RPMI7951 (cell line): ENCODE measurements at regions not wholly inside any gene's neighbourhood (a gene's known extent, or its start where the extent isn't known, plus 50 kb on each side); places are given as distances from the start of the nearest gene placed in this dataset.

Source experiments
- DNase-seq: peaks from one replicate; pipeline ENCODE4 v3.0.0-alpha.2; 2012; ENCODE audit warnings: low read depth

DNA sequence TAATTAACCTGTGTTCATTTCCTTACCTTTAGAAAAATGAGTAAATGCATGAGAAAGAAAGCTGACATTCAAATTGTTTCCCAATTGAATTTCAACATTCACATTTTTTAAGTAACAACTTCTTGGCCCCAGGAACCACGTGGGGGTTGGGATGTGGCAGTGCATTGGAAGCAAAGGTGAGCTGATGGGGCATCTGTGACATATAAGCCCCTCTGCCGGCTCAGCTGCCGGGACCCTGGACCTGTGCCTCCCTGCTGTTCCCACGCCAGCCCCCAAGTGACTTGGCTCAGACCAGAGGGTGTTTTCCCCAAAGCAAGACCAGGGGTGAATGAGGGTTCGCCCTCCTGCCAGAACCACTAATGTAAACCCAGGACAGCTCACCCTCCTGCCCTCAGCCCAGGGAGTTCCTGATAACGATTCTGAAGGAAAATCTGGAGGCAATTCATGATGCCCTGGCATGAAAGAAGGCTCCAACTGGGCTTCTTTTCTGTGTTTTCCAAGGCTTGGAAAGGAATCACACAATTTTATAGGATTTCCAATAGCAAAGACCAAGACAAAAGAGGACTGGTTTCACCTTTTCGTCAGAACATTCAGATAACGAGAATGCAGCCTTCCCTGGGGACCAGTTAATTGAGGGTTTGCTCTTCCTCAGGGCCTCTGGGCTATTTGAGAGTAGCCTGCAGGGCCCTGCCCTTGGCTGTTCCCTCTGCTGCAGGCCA is 193.2 kb upstream of the TWIST2 start:
- DNase-seq = no peak

DNA sequence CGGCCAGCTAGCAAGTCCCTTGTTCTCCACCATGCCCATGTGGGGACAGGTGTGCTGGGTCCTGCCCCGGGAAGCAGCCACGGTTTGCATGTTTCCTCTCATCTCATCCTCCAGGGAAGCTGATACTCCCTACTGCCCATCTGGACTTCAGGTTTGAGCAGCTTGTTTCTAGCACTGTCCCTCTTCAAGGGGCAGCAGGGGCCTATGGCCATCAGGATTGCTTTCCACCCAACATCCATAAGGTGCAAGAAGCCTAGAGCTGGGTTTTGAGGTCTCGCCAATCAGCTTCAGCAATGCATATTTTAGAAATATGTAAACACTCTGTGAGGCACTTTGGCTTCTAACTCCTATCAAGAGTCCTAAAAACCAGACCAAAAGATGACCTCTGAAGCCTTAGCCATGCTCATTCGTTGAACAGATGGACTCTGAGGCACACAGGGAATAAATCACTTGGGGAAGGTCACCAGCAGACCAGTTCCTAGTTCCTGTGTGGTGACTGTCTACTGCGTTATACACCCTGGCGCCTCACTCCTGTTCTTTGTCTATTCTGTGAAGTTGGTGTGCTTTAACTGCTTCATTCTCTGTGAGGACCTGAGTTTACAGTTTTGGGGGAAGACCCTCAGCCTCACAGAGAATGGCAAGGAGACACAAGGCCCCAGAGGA is 192.6 kb upstream of the TWIST2 start:
- no peak for DNase-seq

DNA sequence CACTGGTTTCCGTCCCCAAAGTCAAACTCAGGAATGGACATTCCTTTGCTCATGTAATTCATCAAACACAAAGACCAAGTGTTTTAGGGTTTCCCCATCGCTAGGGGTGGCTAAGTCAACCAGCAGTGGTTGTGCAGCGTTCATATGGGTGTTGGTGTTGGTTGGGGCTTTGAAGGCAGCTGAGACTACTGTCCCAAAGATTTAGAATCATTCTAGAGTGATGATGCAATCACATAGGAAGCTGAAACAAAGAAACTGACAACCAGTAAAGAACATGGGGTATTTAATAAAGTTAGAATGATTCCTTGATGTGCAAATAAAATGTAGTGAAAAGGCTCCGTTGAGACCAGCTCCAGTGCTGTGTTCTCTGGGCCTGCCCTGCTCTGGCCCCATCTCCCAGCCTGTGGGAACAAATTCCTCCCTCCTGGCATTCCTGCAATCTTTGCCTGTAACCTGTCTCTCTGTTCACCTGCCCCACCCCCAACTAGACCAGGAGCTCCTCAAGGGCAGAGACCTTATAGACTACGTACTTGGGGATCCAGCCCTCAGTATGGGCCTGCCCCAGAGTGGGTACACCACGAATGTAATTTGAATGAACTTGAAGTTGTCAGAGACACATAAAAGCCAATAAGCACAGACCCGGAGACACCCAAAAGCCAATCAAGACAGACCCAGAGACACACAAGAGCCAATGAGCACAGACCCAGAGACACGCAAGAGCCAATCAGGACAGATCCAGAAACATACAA is 191.7 kb upstream of the TWIST2 start:
- no peak for DNase-seq

DNA sequence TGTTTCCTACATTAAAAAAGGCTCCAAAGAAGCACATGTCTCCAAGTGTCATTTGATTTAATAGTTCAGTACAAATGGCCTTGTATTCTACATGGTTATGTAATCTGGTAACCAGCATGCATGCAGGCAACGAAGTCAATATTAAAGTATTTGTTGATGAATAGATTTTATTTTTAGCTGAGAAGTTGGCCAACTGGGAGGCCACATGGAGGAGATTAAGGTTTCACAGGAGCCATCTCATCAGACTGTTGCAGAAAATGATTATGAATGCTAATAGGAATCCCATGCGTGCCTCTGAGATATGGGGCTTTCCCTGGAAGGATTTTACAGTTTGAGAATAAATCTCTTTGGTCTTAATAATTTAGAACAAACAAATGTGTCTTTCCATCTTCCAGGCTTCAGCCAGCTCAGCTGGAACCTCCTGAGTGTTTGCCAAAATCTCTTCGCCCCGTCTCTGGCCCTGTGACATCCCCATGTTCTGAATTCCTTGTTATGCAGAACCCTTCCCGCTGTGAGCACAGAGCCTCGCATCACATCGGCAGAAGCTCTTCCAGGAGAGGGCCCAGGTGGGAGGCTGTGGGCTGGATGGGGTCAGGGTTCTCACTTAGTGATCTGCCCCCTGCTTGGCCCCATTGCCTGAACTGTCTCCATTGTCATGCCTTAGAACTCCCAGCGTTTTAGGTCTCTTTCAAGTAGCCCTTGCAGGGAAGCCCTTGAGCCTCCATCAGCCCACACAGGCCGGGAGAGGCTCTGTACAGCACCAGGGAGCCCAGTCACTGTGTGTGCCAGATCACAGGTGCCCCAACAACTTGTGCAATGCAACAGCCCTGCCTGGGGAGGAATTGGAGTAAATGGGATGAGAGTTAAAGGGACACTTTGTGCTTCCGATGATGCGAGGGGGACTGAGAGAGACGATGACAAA is 190.5 kb upstream of the TWIST2 start:
- no peak for DNase-seq

DNA sequence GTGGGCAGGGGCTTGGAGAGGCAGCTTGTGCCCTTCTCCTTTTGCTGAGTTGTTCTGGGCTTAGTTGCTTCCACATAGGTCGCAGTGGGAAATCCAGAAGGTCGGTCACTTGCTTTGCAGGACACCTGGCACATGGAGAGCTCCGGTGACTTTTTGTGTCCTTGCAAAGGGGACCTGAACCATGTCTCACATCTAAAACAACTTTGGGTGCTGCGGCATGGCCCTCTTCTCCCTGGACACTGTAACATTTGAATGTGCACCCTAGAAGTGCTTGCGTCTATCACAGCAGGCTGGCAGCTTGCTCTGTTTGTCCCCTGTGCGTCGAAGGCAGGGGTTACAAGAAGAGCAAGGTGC is 189.9 kb upstream of the TWIST2 start:
- DNase-seq = no peak

DNA sequence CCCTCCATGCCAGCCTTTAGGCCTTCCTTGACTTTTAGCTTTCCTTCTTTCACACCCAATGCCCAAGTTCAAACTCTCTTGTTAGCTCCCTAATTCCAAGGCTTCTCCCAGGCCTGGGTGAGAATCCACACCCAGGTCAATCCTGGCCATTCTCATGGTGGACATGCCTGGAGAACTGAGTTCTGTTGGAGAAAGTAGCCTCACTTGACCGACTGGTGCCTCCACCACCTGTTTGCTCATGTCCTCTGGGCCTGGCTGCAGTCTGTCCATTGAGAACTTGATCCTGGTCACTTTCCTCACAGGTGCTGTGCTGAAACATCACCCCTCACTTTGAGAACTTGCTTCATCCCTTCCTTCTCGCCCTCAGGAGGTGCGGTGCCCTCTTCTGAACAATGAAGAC is 189.1 kb upstream of the TWIST2 start:
- DNase-seq = no peak

DNA sequence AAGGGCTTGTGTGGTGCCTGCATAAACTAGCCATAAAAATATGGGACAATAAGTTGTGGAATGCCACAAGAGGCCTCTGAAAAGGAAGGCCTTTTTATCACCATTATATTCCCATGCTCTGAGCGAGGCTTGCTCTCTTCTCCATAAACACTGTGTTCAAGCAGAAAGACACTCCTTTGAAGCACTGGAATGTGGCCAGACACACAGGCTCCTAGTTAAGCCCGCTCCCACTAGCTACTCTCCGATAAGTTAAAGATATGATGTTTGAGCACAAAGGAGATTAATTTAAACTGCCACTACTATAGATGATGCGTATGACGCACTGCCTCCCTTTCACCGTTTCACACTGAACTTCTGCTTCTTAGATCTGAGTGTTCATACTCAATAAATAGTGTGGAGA is 188.7 kb upstream of the TWIST2 start:
- no peak for DNase-seq

DNA sequence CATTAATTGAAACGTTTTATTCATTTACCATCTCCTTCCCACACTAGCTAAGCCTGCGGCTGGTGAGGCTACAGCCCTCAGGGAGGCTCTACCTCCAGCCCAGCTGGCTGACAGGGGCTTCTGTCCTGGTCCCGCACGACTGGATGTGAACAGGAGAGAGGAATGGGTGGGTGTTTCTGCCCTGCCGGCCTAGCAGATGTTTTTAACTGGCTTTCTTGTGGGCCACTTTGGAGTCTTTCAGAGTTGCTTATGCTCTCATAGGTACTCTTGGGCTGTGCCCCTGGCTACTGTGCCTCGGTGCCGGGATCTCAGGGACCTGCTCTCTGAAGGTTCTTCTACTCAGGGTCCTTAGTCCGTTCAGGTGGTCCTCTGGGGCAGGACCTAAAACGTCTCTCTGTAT is 184.3 kb upstream of the TWIST2 start:
- no peak for DNase-seq

DNA sequence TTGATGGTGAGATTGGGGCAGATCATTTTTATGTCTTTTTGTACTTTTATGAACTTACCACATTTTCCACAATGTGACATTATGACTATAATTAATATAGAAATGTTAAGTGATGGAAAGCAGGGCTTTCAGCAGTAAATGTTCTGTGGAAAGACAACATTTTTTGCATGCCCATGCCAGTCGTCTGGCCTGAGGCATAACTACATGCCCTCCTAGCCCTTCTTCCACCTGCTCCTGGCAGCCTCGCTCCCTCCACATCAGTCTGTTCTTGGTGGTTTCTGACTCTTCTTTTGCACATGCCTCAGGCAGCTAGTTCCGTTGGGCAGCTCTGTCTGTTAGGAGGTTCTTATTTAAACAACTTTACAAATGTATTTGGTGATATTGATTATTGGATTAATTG is 182.0 kb upstream of the TWIST2 start:
- DNase-seq = no peak

DNA sequence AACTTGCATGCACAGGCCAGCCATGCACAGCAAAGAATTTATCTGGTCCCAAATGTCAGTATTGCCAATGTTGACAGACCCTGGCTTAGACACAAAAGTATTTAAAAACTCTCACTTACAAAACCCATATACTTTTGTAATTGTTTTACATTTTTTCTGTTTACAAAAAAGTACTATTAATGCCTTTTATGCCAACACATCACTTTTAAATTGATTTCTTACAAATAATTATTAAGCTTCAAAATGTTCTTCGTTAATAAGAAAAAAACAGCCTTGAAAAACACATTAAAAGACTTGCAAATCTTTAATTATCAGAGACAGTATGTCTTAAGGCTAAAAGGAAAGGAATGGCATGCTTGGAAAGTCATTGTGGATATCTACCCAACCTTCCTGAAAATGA is 181.3 kb upstream of the TWIST2 start:
- no peak for DNase-seq

DNA sequence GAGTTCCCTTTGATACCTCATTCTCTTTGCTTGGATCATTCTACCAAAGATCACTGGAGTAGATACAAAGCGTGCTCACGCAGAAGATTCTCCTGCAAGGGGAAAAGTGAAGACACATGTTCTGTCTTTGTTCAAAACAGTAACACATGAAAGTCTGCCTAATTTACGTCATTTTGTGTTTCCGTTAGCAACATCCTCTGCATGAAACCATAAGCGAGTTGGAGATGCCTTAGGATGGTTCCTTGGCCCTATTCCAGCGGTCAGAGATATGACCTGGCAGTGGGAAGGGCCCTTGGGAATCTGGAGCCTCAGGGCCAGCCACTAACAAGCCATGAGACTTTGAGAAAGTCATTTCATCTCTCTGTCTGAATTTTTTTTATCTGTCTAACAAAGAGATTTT is 180.9 kb upstream of the TWIST2 start:
- DNase-seq = peak; percentile 95

DNA sequence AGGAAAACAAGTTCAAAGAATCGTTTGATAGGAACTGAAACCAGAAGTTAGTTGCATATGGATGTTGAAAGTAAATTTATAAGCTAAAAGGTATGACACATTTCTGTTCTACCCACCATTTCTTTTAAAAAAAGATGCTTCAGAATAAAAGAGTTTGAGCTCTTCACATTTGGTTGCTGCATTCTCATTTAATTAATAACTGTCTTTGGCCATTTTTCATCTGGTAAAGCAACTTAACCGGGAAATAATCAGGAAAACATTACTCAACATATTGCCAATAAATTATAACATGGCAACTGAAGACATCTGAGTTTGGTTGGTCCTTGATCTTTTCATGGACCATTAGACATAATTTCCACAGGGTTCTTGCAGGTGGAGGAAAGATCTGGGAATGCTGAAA is 180.2 kb upstream of the TWIST2 start:
- no peak for DNase-seq

DNA sequence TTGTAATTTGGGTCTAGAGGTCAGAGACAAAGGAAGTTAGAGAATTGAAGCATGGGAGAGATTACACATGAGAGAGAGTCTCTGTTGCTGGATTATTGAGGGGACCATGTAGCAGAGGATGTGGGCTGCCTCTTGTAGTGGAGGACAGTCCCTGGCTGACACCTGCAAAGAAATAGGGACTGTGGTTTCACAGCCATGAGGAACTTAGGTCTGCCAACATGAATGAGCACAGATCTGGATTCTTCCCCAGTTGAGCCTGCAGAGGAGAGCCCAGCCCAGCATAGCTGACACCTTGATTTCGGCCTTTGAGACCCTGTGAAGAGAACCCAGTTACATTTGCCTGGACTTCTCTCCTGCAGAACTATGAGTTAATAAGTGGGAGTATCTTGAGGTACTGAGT is 179.5 kb upstream of the TWIST2 start:
- DNase-seq = no peak

DNA sequence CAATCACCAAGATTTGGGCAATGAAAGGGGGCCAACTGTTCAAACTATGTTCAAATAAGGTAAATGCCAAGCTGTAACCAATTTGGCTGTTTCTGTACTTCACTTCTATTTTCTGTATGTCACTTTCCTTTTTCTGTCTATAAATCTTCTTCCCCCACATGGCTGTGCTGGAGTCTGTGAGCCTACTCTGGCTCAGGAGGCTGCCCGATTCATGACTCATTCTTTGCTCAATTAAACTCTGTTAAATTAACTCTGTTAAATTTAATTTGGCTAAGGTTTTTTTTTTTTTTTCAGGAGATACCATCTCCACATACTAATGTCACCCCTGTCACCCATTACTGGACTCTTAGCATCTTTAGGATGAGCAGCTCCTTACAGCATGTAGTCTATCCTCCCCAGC is 178.8 kb upstream of the TWIST2 start:
- DNase-seq = peak; percentile 56

DNA sequence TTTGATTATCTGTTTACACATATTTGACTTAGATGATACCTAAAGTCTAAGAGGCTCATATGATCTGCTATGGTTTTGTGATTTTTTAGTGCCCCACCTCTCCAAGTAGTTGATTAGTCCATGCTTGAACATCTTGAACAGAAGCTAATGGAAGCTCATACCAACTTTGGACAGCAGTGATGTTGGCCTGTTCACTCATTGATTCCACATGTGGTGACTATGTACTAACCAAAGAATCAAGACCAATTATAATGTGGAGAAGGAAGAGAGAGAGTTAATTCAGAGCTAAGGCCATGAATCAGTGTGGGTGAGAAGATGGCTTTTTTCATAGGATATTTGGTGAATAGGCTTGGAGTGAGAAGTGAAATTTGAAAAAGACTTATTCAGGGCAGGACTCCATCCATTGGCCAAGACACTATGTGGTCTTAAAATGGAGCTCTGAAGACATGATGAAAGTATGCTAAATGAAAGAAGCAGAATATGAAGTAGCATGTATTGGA is 178.3 kb upstream of the TWIST2 start:
- no peak for DNase-seq

DNA sequence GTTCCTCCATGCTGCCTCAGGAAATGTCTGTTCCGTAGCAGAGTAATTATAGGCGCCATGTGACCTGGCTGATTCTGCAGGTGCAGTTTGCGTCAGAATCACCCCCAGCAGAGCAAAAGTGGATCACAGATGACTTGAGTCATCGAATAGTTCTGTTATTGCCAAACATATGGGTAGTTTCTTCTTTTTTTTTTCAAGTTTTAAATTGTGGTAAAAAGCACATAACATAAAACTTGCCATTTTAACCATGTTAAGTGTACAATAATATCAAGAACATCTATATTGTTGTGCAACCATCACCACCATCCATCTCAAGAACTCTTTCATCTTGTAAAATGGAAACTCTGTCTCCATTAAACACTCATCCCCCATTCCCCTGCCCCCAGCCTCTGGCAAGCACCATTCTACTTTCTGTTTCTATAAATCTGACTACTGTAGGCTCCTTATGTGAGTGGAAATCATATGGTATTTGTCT is 177.7 kb upstream of the TWIST2 start:
- peak; percentile 58 for DNase-seq

DNA sequence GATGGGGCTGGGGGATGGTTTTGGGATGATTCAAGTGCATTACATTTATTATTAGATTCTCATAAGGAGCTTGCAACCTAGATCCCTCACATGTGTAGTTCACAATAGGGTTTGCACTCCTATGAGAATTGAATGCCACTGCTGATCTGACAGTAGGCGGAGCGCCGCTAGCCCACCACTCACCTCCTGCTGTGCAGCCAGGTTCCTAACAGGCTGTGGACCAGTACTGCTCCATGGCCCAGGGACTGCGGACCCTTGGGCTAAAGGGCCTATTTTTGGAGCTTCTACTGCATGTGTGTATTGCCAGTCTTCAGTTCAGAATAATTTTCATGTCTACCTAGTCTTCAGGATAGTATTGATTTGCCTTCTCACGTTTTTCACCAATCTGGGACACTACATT is 165.3 kb upstream of the TWIST2 start:
- no peak for DNase-seq

DNA sequence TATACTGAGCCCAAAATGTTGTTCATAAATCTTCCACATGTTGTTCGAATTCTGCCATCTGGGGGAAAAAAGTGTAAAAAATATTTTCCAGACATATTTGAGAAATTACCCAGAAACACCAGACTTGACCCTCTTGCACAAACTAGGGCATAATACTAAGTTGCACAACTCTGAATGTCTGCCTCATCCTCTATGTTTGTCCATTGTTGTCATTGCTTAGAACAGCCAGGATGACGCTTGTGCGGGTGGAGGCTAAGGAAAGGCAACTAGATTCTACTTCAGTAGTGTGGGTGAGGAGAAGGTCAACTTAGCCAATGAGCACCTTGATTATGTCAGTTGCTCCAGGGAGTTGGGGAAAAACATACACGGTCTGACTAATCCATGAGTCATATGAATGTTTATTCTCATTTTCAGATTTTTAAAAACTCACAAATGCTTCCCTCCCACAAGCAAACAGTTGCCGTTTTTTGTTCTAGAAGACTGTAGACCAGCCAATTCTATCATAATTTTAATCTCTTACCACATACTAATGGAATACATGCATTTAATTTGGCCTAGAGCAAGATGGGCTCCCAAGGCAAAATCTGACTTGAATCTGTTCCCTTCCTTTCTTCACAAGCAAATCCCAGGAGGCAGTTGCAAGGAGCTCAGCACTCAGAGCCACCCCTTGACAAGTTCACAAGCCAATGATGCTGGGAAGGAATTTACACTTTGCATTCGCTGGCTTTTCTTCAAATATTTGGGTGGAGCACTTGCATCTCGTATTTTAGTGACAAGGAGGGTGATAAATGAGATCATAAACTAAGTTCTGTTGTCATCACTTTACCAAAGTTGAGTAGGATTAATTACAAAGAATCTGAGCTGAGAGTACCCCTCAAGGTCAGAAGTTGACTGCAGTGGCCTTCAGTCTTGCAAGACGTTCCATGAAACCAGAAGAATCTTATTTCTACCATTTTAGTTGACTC is 163.2 kb upstream of the TWIST2 start:
- peak; percentile 98 for DNase-seq

DNA sequence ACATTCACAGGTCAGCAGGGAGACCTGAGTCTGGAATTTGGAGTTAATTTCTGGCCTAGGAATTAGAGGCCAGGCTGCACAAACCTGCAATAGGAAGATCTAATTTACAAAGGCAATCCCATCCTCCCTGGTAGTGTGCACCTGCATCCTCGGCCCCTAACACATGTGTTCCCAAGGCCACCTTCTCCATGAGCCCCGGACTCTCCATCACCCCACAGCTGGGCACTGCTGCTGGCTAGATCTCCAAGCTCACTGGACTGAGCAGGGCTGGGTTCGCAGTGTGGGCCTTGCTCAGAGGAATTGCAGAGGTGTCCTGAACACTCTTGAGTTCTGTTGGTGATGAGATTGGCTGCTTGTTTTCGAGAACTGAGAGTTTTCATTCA is 162.6 kb upstream of the TWIST2 start:
- DNase-seq = no peak

DNA sequence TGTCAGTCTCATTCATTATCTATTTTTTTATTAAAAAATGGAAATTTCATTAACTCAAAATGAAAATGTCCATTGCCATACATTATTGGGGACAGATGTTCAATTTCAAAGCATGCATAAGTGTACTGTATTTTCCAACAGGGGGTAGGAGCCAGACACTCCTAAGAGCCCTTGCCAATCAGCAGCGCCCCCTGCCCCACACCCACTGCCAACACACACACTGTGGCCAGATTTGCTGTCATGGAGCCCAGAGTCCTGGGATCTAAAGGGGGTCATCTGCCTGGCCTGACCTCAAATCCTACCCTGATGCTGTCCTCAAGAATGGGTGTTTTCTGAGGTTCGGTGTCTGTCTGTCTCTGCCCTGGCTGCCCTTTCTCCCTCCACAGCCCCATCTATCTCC is 162.2 kb upstream of the TWIST2 start:
- DNase-seq = no peak

DNA sequence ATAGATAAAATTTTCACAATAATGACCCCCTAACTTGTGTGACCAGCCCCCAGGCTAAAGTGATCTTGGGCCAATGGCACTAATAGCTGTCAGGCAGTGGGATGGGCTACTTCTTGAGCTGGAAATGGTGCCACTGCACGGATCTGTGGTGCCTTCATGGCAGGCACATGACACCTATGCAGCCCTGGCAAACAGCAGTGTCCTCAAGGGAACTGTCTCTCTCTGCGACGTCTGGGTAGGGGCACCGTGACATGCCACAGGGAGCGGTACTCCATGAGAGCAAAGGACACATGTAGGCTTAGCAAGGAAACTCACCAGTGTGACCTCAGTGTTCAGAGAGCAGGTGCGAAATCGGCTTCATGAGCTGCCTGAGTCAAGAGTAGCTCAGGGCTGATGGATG is 161.7 kb upstream of the TWIST2 start:
- DNase-seq = no peak
